GM12891 (cell line): ENCODE measurements at regions not wholly inside any gene's neighbourhood (a gene's known extent, or its start where the extent isn't known, plus 50 kb on each side); places are given as distances from the start of the nearest gene placed in this dataset.

Source experiments
- POLR2A ChIP-seq: IDR thresholded peaks from 2 replicates; pipeline ENCODE4 v1.6.1; 2011; ENCODE audit warnings: low read depth, low read length, control low read depth
- POLR2AphosphoS5 ChIP-seq: IDR thresholded peaks from 2 replicates; pipeline ENCODE4 v1.6.1; 2011; ENCODE audit warnings: low read depth, low read length, control low read depth
- SPI1 ChIP-seq: IDR thresholded peaks from 2 replicates; pipeline ENCODE4 v1.6.1; 2011; ENCODE audit warnings: low read depth, low read length, control low read depth

GRCh38 chr5:86244153-86244552, 373.6 kb upstream of the COX7C start:
- TF ChIP-seq POLR2A (no peak), SPI1 (no peak), POLR2AphosphoS5 (no peak)
